IMR-90 (cell line): ENCODE measurements at regions not wholly inside any gene's neighbourhood (a gene's known extent, or its start where the extent isn't known, plus 50 kb on each side); places are given as distances from the start of the nearest gene placed in this dataset.

Experiments used
- ATAC-seq: fragments of 200-7000 bp; cut with Tn5 transposase; 2 replicates; pipeline ENCODE4 v1.9.1; 2020; ENCODE audit warnings: low read depth, mild to moderate bottlenecking, moderate library complexity
- BruUV-seq: library from RNA; stranded (reverse); fragments of 400-500 nt; replicated peaks from 2 replicates; lab custom pipeline; 2021; lab: Mats Ljungman, UMichigan
- CTCF ChIA-PET: fragments of 300-600 bp; formaldehyde crosslinking; extraction: SDS; loops from one replicate; lab custom pipeline; 2021; ENCODE audit warnings: antibody characterized with exemption; lab: Yijun Ruan, JAX
- POLR2A ChIA-PET: fragments of 300-600 bp; sonication (Branson Sonifier 250); formaldehyde crosslinking; loops from one replicate; lab custom pipeline; 2022; ENCODE audit warnings: antibody characterized with exemption; ENCODE audit not compliant: unreplicated experiment; lab: Charles Lee
- DNase-seq: peaks from one replicate; pipeline ENCODE4 v3.0.0; 2013
- H2AFZ ChIP-seq: replicated peaks from 2 replicates; pipeline ENCODE3; 2013; ENCODE audit warnings: low read length, mild to moderate bottlenecking; ENCODE audit not compliant: poor library complexity
- H2AK5ac ChIP-seq: 2 replicates; pipeline ENCODE4 v1.6.1; 2013; ENCODE audit warnings: low read depth, low read length, inconsistent platforms
- H2AK9ac ChIP-seq: replicated peaks from 2 replicates; pipeline ENCODE3; 2013; ENCODE audit warnings: mild to moderate bottlenecking, low read depth, low read length, moderate library complexity; ENCODE audit not compliant: poor library complexity
- H2BK120ac ChIP-seq: 2 replicates; pipeline ENCODE4 v1.6.1; 2013; ENCODE audit warnings: low read depth, low read length, inconsistent platforms
- H2BK15ac ChIP-seq: 3 replicates; pipeline ENCODE4 v1.6.1; 2013; ENCODE audit warnings: low read depth, low read length, inconsistent platforms
- H2BK20ac ChIP-seq: 2 replicates; pipeline ENCODE4 v1.6.1; 2013; ENCODE audit warnings: low read depth, mild to moderate bottlenecking, inconsistent platforms, low read length, moderate library complexity
- H2BK5ac ChIP-seq: 2 replicates; pipeline ENCODE4 v1.6.1; 2013; ENCODE audit warnings: mild to moderate bottlenecking, low read depth, low read length, inconsistent platforms; ENCODE audit not compliant: poor library complexity, severe bottlenecking
- H3K14ac ChIP-seq: replicated peaks from 2 replicates; pipeline ENCODE4 v1.6.1; 2013; ENCODE audit warnings: low read depth, low read length, inconsistent platforms
- H3K18ac ChIP-seq: 2 replicates; pipeline ENCODE4 v1.6.1; 2013; ENCODE audit warnings: low read depth, low read length, control low read depth
- H3K23ac ChIP-seq: 2 replicates; pipeline ENCODE4 v1.6.1; 2013; ENCODE audit warnings: low read depth, low read length, inconsistent platforms
- H3K27ac ChIP-seq: 2 replicates; pipeline ENCODE4 v1.5.1; 2013; ENCODE audit warnings: mild to moderate bottlenecking, control low read depth, low read length; ENCODE audit not compliant: insufficient read depth
- H3K27me3 ChIP-seq: 2 replicates; pipeline ENCODE4 v1.6.1; 2013; ENCODE audit warnings: low read length; ENCODE audit not compliant: control insufficient read depth, insufficient read depth
- H3K36me3 ChIP-seq: 2 replicates; pipeline ENCODE4 v1.6.1; 2013; ENCODE audit warnings: low read length, mixed read lengths; ENCODE audit not compliant: control insufficient read depth, insufficient read depth
- H3K4ac ChIP-seq: 2 replicates; pipeline ENCODE4 v1.6.1; 2013; ENCODE audit warnings: low read depth, low read length, inconsistent platforms
- H3K4me1 ChIP-seq: 2 replicates; pipeline ENCODE4 v1.6.1; 2013; ENCODE audit warnings: low read length, mixed read lengths; ENCODE audit not compliant: control insufficient read depth, insufficient read depth
- H3K4me2 ChIP-seq: 2 replicates; pipeline ENCODE4 v1.6.1; 2013; ENCODE audit warnings: low read depth, mild to moderate bottlenecking, control low read depth, low read length, moderate library complexity
- H3K4me3 ChIP-seq: 2 replicates; pipeline ENCODE4 v1.5.1; 2013; ENCODE audit warnings: low read depth, mild to moderate bottlenecking, control low read depth, low read length, moderate library complexity; ENCODE audit not compliant: insufficient read depth
- H3K56ac ChIP-seq: 2 replicates; pipeline ENCODE4 v1.6.1; 2013; ENCODE audit warnings: low read length, inconsistent platforms; ENCODE audit not compliant: insufficient read depth; ENCODE audit errors: extremely low read depth
- H3K79me1 ChIP-seq, 2 experiments: 2 replicates each; pipeline ENCODE4 v1.6.1; 2013; ENCODE audit warnings: low read length in 2 of 2, inconsistent platforms in 1 of 2, low read depth in 1 of 2
- H3K9ac ChIP-seq: 2 replicates; pipeline ENCODE4 v1.6.1; 2013; ENCODE audit warnings: low read depth, low read length, control low read depth
- H3K9me1 ChIP-seq: 2 replicates; pipeline ENCODE4 v1.6.1; 2013; ENCODE audit warnings: low read length, inconsistent platforms; ENCODE audit not compliant: insufficient read depth
- H3K9me3 ChIP-seq: 2 replicates; pipeline ENCODE4 v1.6.1; 2013; ENCODE audit warnings: low read length; ENCODE audit not compliant: control insufficient read depth, insufficient read depth
- H4K20me1 ChIP-seq: 2 replicates; pipeline ENCODE4 v1.6.1; 2013; ENCODE audit warnings: low read length, inconsistent platforms; ENCODE audit not compliant: insufficient read depth
- H4K5ac ChIP-seq: 2 replicates; pipeline ENCODE4 v1.6.1; 2013; ENCODE audit warnings: mild to moderate bottlenecking, low read depth, low read length, control low read depth
- H4K8ac ChIP-seq, 2 experiments: 2 replicates each; pipeline ENCODE4 v1.6.1; 2013; ENCODE audit warnings: low read depth in 2 of 2, low read length in 2 of 2, control low read depth in 1 of 2, inconsistent platforms in 1 of 2
- H4K91ac ChIP-seq: 2 replicates; pipeline ENCODE4 v1.6.1; 2013; ENCODE audit warnings: low read depth, low read length, inconsistent platforms; ENCODE audit not compliant: insufficient read depth
- CEBPB ChIP-seq: IDR thresholded peaks from 2 replicates; pipeline ENCODE4 v1.6.1; 2012; ENCODE audit warnings: low read depth, low read length, improper control_type of control experiment
- CHD1 ChIP-seq: IDR thresholded peaks from 2 replicates; pipeline ENCODE4 v1.6.1; 2012; ENCODE audit warnings: low read depth, low read length, improper control_type of control experiment
- CTCF ChIP-seq: conservative IDR thresholded peaks from 2 replicates; pipeline ENCODE4 v1.5.1; 2012; ENCODE audit warnings: mild to moderate bottlenecking, low read depth, low read length, improper control_type of control experiment
- MAFK ChIP-seq: IDR thresholded peaks from 2 replicates; pipeline ENCODE4 v1.6.1; 2012; ENCODE audit warnings: low read depth, low read length, improper control_type of control experiment
- MAZ ChIP-seq: IDR thresholded peaks from 2 replicates; pipeline ENCODE4 v1.6.1; 2012; ENCODE audit warnings: low read depth, mild to moderate bottlenecking, low read length, improper control_type of control experiment, moderate library complexity, borderline replicate concordance
- MXI1 ChIP-seq: IDR thresholded peaks from 2 replicates; pipeline ENCODE4 v1.6.1; 2012; ENCODE audit warnings: low read depth, mild to moderate bottlenecking, low read length, moderate library complexity, borderline replicate concordance
- NFE2L2 ChIP-seq: fragments of 150-350 bp; IDR thresholded peaks from 2 replicates; pipeline ENCODE4 v1.6.1; 2016; ENCODE audit warnings: low read depth, mild to moderate bottlenecking, low read length
- POLR2A ChIP-seq: IDR thresholded peaks from 2 replicates; pipeline ENCODE4 v1.6.1; 2012; ENCODE audit warnings: mild to moderate bottlenecking, low read depth, low read length
- RFX5 ChIP-seq: IDR thresholded peaks from 2 replicates; pipeline ENCODE4 v1.8.0; 2012; ENCODE audit warnings: low read depth, mild to moderate bottlenecking, low read length, moderate library complexity
- USF2 ChIP-seq: fragments of 150-350 bp; IDR thresholded peaks from 2 replicates; pipeline ENCODE4 v1.6.1; 2017; ENCODE audit warnings: mild to moderate bottlenecking, antibody characterized with exemption, low read length, low read depth
- WGBS, 2 experiments: methylation state at CpG; one replicate each; pipeline versions ENCODE4 v1.1.5 to v1.1.7; 2013; ENCODE audit warnings: missing lambda C conversion rate in 2 of 2; ENCODE audit not compliant: insufficient read length in 1 of 2; ENCODE audit errors: extremely low coverage in 2 of 2; 5-methylcytosine and 5-hydroxymethylcytosine counted together
- dilution Hi-C: fragments of 300-500 bp; cut with HindIII; formaldehyde crosslinking; loops from one replicate; pipeline ENCODE4 v1.14.3; 2018; ENCODE audit warnings: low sequenced_read_pairs; ENCODE audit not compliant: unreplicated experiment
- in situ Hi-C: fragments of 300-500 bp; cut with MboI; formaldehyde crosslinking; loops from 3 replicates; pipeline ENCODE4 v1.14.3; 2019; ENCODE audit warnings: low sequenced_read_pairs, inconsistent platforms, mixed read lengths
- intact Hi-C: fragments of 100-400 bp; cut with micrococcal nuclease; formaldehyde crosslinking; loops from 2 replicates; pipeline ENCODE4 v1.10.0; 2022

- H3K79me1 ChIP-seq = no peaks in the 10 kb centered on the region
- no peak overlapping the region for H3K27ac ChIP-seq
- H3K9me3 ChIP-seq = peaks cover 6% of the 10 kb centered on the region
- in situ Hi-C loops (no loop called here), dilution Hi-C loops (no loop called here), intact Hi-C loops (no loop called here)
- POLR2A ChIA-PET = no interaction called here
- H3K9me1 ChIP-seq = no peaks in the 10 kb centered on the region
- H3K4ac ChIP-seq = no peak overlapping the region
- no peak overlapping the region for H2AFZ ChIP-seq
- H2AK5ac ChIP-seq = peak overlapping the region; percentile 39; the same call in 1 of the 2 replicates
- no peak overlapping the region for H2BK15ac ChIP-seq
- no peak overlapping the region for H3K18ac ChIP-seq
- no peaks in the 10 kb centered on the region for H3K27me3 ChIP-seq
- H2BK120ac ChIP-seq = no peak overlapping the region
- no peak overlapping the region for H3K4me2 ChIP-seq
- no peak overlapping the region for H4K91ac ChIP-seq
- no peak overlapping the region for H3K4me3 ChIP-seq
- no peak overlapping the region for H3K14ac ChIP-seq
- CTCF ChIA-PET = no interaction called here
- H2BK20ac ChIP-seq = no peak overlapping the region
- no peak overlapping the region for H2BK5ac ChIP-seq
- TF ChIP-seq MAZ (no peak), CTCF (no peak), CEBPB (no peak), NFE2L2 (no peak), MXI1 (no peak), POLR2A (no peak), RFX5 (no peak), USF2 (no peak), CHD1 (no peak), MAFK (no peak)
- WGBS, 2 experiments = no CpG with 5 or more reads among the region's 4 CpGs
- no peak for DNase-seq
- no peaks in the 10 kb centered on the region for H4K20me1 ChIP-seq
- no peak overlapping the region for H4K5ac ChIP-seq
- no peaks in the 10 kb centered on the region for H3K4me1 ChIP-seq
- no peak overlapping the region for H4K8ac ChIP-seq
- no peak overlapping the region for H3K56ac ChIP-seq
- H3K9ac ChIP-seq = no peak overlapping the region
- BruUV-seq = no TSS peak
- H3K36me3 ChIP-seq = no peaks in the 10 kb centered on the region
- ATAC-seq = no peak
- no peak overlapping the region for H2AK9ac ChIP-seq
- no peak overlapping the region for H3K23ac ChIP-seq
Measured at GRCh38 chr20:51979226-51979625, 176.9 kb upstream of the SALL4 start.
